ENCODE measurements at regions not wholly inside any gene's neighbourhood (a gene's known extent, or its start where the extent isn't known, plus 50 kb on each side); places are given as distances from the start of the nearest gene placed in this dataset.

GRCh38 chr1:194903524-194903923 lies 1704.7 kb downstream of the KCNT2 start:
- TF ChIP-seq CTCF (IDR thresholded peaks at IDR 0.05) (no peak), POLR2A (IDR thresholded peaks at IDR 0.05) (no peak)
- Histone ChIP-seq H3K27me3 (no peaks in the 10 kb centered on the region), H3K9me3 (peaks cover 0 to 3% (median 0%) of the 10 kb centered on the region in 12 donors), H3K27ac (no peak overlapping the region), H3K36me3 (no peaks in the 10 kb centered on the region), H3K4me1 (no peaks in the 10 kb centered on the region), H3K4me3 (no peak overlapping the region)
- ATAC-seq (no peak), DNase-seq (no peak)
- intact Hi-C loops (cut with DNase I), result no loop called here
- WGBS, 4 donors, result 69 to 77% (median 74%) methylated on average over 4 of the region's 4 CpGs

- TF ChIP-seq POLR2A (IDR thresholded peaks at IDR 0.05) (no peak), CTCF (IDR thresholded peaks at IDR 0.05) (no peak)
- Histone ChIP-seq H3K9me3 (peaks cover 0 to 15% (median 0%) of the 10 kb centered on the region in 12 donors), H3K27me3 (no peaks in the 10 kb centered on the region), H3K4me1 (no peaks in the 10 kb centered on the region), H3K36me3 (no peaks in the 10 kb centered on the region), H3K27ac (no peak overlapping the region), H3K4me3 (no peak overlapping the region)
- 63 to 100% (median 76%) methylated on average over 1 to 3 of the region's 3 CpGs for WGBS, 4 donors
- DNase-seq (no peak), ATAC-seq (no peak)
- intact Hi-C loops (cut with DNase I), result no loop called here
These were observed 1702.9 kb upstream of the B3GALT2 start for GRCh38 chr1:194889310-194889709.

GRCh38 chr1:194870860-194871259 lies 1684.4 kb upstream of the B3GALT2 start:
- no peak for DNase-seq
- no peak overlapping the region for H3K27ac ChIP-seq
- no peak for ATAC-seq
- H3K27me3 ChIP-seq, result no peaks in the 10 kb centered on the region
- H3K36me3 ChIP-seq, result no peaks in the 10 kb centered on the region
- intact Hi-C loops (cut with DNase I), result no loop called here
- TF ChIP-seq CTCF (IDR thresholded peaks at IDR 0.05) (no peak), POLR2A (IDR thresholded peaks at IDR 0.05) (no peak)
- H3K4me1 ChIP-seq, result no peaks in the 10 kb centered on the region
- WGBS, 4 donors, result 67 to 81% (median 73%) methylated on average over 2 of the region's 2 CpGs
- no peak overlapping the region for H3K4me3 ChIP-seq
- no peaks in the 10 kb centered on the region for H3K9me3 ChIP-seq

- no peaks in the 10 kb centered on the region for H3K27me3 ChIP-seq
- TF ChIP-seq POLR2A (IDR thresholded peaks at IDR 0.05) (no peak), CTCF (IDR thresholded peaks at IDR 0.05) (no peak)
- no peaks in the 10 kb centered on the region for H3K4me1 ChIP-seq
- no peak for DNase-seq
- H3K36me3 ChIP-seq, result no peaks in the 10 kb centered on the region
- no peak for ATAC-seq
- H3K27ac ChIP-seq, result no peak overlapping the region
- H3K4me3 ChIP-seq, result no peak overlapping the region
- 15 to 26% (median 19%) methylated on average over 1 of the region's 1 CpG for WGBS, 4 donors
- intact Hi-C loops (cut with DNase I), result no loop called here
- H3K9me3 ChIP-seq, result peaks cover 0 to 5% (median 0%) of the 10 kb centered on the region in 12 donors
These were observed 1679.7 kb upstream of the B3GALT2 start for GRCh38 chr1:194866153-194866552.

All from heart left ventricle (tissue), 16 donors.